HUDEP-2 (cell line): ENCODE measurements at regions not wholly inside any gene's neighbourhood (a gene's known extent, or its start where the extent isn't known, plus 50 kb on each side); places are given as distances from the start of the nearest gene placed in this dataset.
A peak's percentile ranks its signal among the peaks of the same experiment; 100 is the strongest.

Experiments used
- DNase-seq, 76 experiments: peaks; one replicate each; lab custom pipeline; 2025; ENCODE audit not compliant: unreplicated experiment in 76 of 76; lab: John Stamatoyannopoulos, UW

GRCh38 chr2:217189131-217189530, 329.3 kb upstream of the TNP1 start:
- DNase-seq, result no peak

- no peak for DNase-seq
Observed at GRCh38 chr2:217186668-217187159, 326.9 kb upstream of the TNP1 start.

- DNase-seq, result no peak
Observed at GRCh38 chr2:217186152-217186551, 326.3 kb upstream of the TNP1 start.

GRCh38 chr2:217185265-217185995, 325.6 kb upstream of the TNP1 start:
- no peak for DNase-seq

GRCh38 chr2:217184242-217184641, 324.4 kb upstream of the TNP1 start:
- DNase-seq, result no peak

- no peak for DNase-seq
Observed at GRCh38 chr2:217183471-217183870, 323.6 kb upstream of the TNP1 start.

GRCh38 chr2:217182926-217183325, 323.1 kb upstream of the TNP1 start:
- DNase-seq, result no peak

- no peak for DNase-seq
Observed at GRCh38 chr2:217181512-217181911, 321.6 kb upstream of the TNP1 start.

- no peak for DNase-seq
Observed at GRCh38 chr2:217179854-217180253, 320.0 kb upstream of the TNP1 start.

GRCh38 chr2:217178341-217178740, 318.5 kb upstream of the TNP1 start:
- no peak for DNase-seq

- no peak for DNase-seq
Observed at GRCh38 chr2:217177720-217178119, 317.9 kb upstream of the TNP1 start.

GRCh38 chr2:217171874-217172273, 312.0 kb upstream of the TNP1 start:
- no peak for DNase-seq

GRCh38 chr2:217168496-217168895, 308.6 kb upstream of the TNP1 start:
- no peak for DNase-seq

- DNase-seq, result no peak
Observed at GRCh38 chr2:217167531-217167930, 307.7 kb upstream of the TNP1 start.

GRCh38 chr2:217166241-217166850, 306.5 kb upstream of the TNP1 start:
- peak in 11 of 76 experiments; percentile 1 to 24 (median 8) for DNase-seq

GRCh38 chr2:217165547-217165946, 305.7 kb upstream of the TNP1 start:
- DNase-seq, result no peak

- DNase-seq, result no peak
Observed at GRCh38 chr2:217163987-217164386, 304.1 kb upstream of the TNP1 start.

GRCh38 chr2:217162533-217162932, 302.7 kb upstream of the TNP1 start:
- no peak for DNase-seq

- no peak for DNase-seq
Observed at GRCh38 chr2:217160978-217161973, 301.4 kb upstream of the TNP1 start.

- no peak for DNase-seq
Observed at GRCh38 chr2:217160103-217160743, 300.4 kb upstream of the TNP1 start.

- no peak for DNase-seq
Observed at GRCh38 chr2:217158928-217159327, 299.1 kb upstream of the TNP1 start.
